ES-I3 (cell line): ENCODE measurements at regions not wholly inside any gene's neighbourhood (a gene's known extent, or its start where the extent isn't known, plus 50 kb on each side); places are given as distances from the start of the nearest gene placed in this dataset.

Experiments used
- H3K36me3 ChIP-seq: 2 replicates; pipeline ENCODE4 v1.6.1; 2013; ENCODE audit warnings: mild to moderate bottlenecking, low read length, control low read depth, moderate library complexity; ENCODE audit not compliant: insufficient read depth
- H3K4me1 ChIP-seq: 2 replicates; pipeline ENCODE4 v1.6.1; 2013; ENCODE audit warnings: mild to moderate bottlenecking, control low read depth, low read length; ENCODE audit not compliant: insufficient read depth
- H3K9ac ChIP-seq: 2 replicates; pipeline ENCODE4 v1.6.1; 2013; ENCODE audit warnings: low read depth, mild to moderate bottlenecking, low read length, moderate library complexity
- H3K9me3 ChIP-seq: 2 replicates; pipeline ENCODE4 v1.6.1; 2013; ENCODE audit warnings: mild to moderate bottlenecking, low read length, moderate library complexity; ENCODE audit not compliant: control insufficient read depth, insufficient read depth

DNA sequence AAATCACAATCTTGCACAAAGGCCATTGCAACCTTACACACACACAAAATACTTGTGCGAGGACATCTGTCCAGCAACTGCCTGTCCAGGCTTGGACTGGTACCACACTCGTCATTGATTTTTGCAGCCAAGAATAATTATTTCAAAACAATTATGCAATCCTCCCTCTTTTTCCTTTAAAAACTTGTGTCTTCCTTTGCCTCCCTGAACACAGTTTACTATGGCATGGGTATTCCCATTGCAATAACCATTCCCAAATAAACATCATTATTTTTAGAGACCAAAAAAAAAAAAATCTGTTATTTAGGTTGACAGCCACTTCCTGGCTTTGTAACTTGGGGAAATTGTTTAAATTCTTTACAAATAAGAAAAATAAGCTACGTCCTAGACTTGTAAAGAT lies 54.0 kb downstream of the C11orf91 start:
- H3K4me1 ChIP-seq: peaks cover 5% of the 10 kb centered on the region
- no peaks in the 10 kb centered on the region for H3K9me3 ChIP-seq
- no peak overlapping the region for H3K9ac ChIP-seq
- H3K36me3 ChIP-seq: no peaks in the 10 kb centered on the region

DNA sequence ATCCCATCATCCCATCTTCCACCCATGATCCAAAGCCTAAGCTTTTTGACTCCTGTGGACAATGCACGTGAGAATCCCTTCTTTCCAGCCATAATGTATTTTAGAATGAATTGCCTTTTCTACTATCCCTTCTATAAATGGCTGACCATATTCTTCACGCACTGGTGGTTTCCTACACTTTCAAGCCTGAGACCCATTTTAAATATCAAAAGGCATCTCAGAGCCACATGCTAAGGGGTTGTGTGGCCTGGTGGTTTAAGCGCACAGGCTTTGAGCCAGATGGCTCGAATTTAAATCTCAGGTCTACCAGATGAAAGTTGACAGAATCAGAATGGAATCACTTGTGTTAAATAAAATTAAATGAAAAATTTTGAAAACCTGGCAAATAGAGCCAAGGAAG lies 54.5 kb downstream of the C11orf91 start:
- Histone ChIP-seq H3K36me3 (no peaks in the 10 kb centered on the region), H3K9ac (no peak overlapping the region), H3K4me1 (peaks cover 5% of the 10 kb centered on the region), H3K9me3 (no peaks in the 10 kb centered on the region)

GRCh38 chr11:33645686-33646085 lies 54.9 kb downstream of the C11orf91 start:
- Histone ChIP-seq H3K36me3 (no peaks in the 10 kb centered on the region), H3K9ac (no peak overlapping the region), H3K9me3 (no peaks in the 10 kb centered on the region), H3K4me1 (peaks cover 5% of the 10 kb centered on the region)

GRCh38 chr11:33643167-33643824 lies 57.3 kb downstream of the C11orf91 start:
- H3K4me1 ChIP-seq: peaks cover 5% of the 10 kb centered on the region
- no peaks in the 10 kb centered on the region for H3K36me3 ChIP-seq
- no peak overlapping the region for H3K9ac ChIP-seq
- no peaks in the 10 kb centered on the region for H3K9me3 ChIP-seq

DNA sequence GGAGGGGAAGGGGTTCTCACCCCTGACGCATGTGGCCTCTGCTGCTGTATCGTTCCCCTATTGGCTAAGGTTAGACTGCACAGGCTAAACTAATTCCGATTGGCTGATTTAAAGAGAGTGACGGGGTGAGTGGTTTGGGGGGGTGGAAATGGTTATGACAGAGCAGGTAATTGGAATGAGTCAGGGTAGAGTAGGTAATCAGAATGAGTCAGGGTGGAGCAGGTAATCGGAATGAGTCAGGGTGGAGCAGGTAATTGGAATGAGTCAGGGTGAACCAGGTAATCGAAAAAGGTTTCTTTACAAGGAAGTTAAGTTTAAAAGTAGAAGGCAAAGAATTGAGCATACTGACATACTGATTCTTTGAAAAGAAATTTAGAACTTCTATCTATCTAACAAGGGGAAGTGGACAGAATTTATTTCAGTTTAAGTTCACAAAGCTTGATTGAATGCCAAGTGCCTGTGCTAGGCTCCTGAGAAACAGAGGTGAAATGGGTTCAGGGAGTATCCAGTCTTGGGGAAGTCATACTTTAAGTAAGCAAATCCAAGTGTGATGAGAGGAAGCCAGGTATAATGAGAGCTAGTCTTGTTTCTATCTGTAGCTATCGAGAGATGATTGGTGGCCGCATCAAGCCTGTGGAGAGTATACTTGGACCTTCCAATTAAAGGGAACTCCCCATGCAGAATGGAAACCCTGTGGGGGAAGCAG lies 58.0 kb downstream of the C11orf91 start:
- Histone ChIP-seq H3K9me3 (no peaks in the 10 kb centered on the region), H3K9ac (no peak overlapping the region), H3K4me1 (peaks cover 5% of the 10 kb centered on the region), H3K36me3 (no peaks in the 10 kb centered on the region)

GRCh38 chr11:33640730-33641371 lies 59.8 kb downstream of the C11orf91 start:
- H3K9me3 ChIP-seq: no peaks in the 10 kb centered on the region
- H3K4me1 ChIP-seq: peaks cover 5% of the 10 kb centered on the region
- H3K36me3 ChIP-seq: no peaks in the 10 kb centered on the region
- no peak overlapping the region for H3K9ac ChIP-seq

GRCh38 chr11:33638608-33639007 lies 62.0 kb downstream of the C11orf91 start:
- H3K9me3 ChIP-seq: no peaks in the 10 kb centered on the region
- no peak overlapping the region for H3K9ac ChIP-seq
- peaks cover 9% of the 10 kb centered on the region for H3K4me1 ChIP-seq
- no peaks in the 10 kb centered on the region for H3K36me3 ChIP-seq

- Histone ChIP-seq H3K4me1 (peaks cover 7% of the 10 kb centered on the region; the same call in 1 of the 2 replicates), H3K9ac (no peak overlapping the region), H3K9me3 (peaks cover 3% of the 10 kb centered on the region; the same call in 1 of the 2 replicates), H3K36me3 (no peaks in the 10 kb centered on the region)
Observed at GRCh38 chr11:33636104-33636503, 64.5 kb downstream of the C11orf91 start.

DNA sequence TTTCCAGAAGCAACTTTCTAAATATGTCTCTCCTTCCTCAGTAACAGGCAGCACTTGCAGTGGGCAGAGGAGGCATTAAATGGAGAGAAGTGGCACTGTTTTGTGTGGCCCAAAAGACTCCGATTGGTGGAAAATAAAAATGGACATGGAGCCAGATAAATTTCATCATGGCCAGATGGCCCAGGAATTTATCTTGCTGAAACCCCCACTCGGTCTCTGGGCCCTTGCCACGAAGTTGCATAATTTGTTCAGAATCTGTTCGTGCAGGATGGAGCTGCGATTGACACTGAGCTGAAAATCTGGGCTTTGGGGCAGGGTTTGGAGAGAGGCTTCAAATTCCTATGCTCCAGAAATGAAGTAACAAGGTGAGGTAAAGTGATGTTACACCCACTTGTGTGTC lies 65.5 kb downstream of the C11orf91 start:
- Histone ChIP-seq H3K4me1 (peaks cover 7% of the 10 kb centered on the region; the same call in 1 of the 2 replicates), H3K9ac (no peak overlapping the region), H3K9me3 (peaks cover 3% of the 10 kb centered on the region; the same call in 1 of the 2 replicates), H3K36me3 (no peaks in the 10 kb centered on the region)

- H3K9me3 ChIP-seq: peaks cover 3% of the 10 kb centered on the region; the same call in 1 of the 2 replicates
- no peaks in the 10 kb centered on the region for H3K36me3 ChIP-seq
- no peak overlapping the region for H3K9ac ChIP-seq
- peaks cover 7% of the 10 kb centered on the region; the same call in 1 of the 2 replicates for H3K4me1 ChIP-seq
Observed at GRCh38 chr11:33634291-33634834, 66.3 kb downstream of the C11orf91 start.

DNA sequence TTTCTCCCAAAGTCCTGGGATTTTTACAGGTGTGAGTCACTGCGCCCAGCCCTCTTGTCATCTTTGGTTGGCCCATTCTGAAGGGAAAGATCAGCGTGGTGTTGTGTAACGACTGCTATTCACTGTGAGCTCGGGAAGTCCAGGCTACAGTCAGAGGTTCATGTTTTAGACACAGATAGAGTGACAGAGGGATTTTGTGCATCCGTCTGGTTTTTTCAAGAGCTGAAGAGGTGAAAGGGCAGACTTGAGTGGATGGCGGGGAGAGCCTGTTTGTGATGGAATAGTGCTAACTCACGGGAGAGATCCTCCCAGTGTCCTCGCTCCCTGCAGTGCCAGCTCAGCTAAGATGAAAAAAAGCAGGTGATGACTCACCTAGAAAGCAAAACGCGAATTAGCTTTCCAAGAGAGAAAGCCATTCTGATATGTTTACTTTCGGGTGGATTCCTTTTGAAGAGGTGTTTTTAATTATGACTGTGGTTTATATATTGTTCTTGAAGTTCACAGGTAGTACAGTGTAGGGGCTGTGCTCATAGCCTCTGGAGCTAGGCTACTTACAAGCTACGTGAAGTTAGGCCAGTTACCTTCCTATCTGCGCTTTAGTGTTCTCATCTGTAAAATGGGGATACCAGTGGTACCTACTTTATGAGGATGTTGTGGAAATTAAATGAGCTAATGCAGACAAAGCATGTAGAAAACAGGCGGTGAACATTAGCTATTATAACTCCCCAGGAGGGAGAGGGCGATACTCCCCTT lies 67.2 kb downstream of the C11orf91 start:
- H3K36me3 ChIP-seq: no peaks in the 10 kb centered on the region
- H3K4me1 ChIP-seq: peaks cover 7% of the 10 kb centered on the region; the same call in 1 of the 2 replicates
- peaks cover 3% of the 10 kb centered on the region; the same call in 1 of the 2 replicates for H3K9me3 ChIP-seq
- peak overlapping the region; percentile 44; the same call in 1 of the 2 replicates for H3K9ac ChIP-seq

- Histone ChIP-seq H3K36me3 (no peaks in the 10 kb centered on the region), H3K4me1 (peaks cover 7% of the 10 kb centered on the region; the same call in 1 of the 2 replicates), H3K9ac (no peak overlapping the region), H3K9me3 (peaks cover 3% of the 10 kb centered on the region; the same call in 1 of the 2 replicates)
Observed at GRCh38 chr11:33631749-33632091, 68.9 kb downstream of the C11orf91 start.

DNA sequence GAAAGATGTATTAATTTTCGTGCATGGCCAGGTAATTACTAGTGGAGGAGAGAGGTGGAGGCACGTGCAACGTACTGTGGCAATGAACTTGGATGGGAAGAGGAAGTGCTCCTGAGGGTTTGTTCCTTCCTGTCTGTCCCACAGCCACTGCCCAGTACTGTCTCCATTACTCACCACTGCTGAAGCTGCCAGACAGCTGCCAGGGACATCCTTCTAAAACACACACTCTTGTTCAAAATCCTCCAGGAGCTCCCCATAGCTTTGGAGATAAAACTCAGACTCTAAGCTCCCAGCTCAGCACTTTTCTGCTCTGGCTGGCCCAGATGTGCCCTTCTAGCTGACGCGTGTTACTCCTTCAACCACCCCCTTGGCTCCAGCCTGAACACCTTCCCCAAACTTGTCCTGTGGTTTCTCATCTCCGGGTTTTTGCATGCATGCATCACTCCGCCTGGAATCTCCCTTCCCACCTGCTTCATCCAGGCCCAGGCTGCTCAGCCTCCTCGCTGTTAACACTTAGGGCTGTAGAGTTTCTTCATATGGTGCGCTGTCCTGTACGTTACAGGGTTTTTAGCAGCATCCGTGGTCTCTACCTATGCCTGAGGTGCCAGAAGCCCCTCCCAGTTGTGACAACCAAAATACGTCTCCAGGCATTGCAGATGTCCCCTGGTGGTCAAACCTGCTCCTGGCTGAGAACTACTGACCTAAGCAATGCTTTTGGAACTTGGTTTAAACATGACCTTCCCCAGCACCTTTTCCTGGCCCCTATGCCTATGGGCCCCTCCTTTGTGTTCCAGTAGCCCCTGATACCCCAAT lies 69.5 kb downstream of the C11orf91 start:
- Histone ChIP-seq H3K4me1 (peaks cover 7% of the 10 kb centered on the region; the same call in 1 of the 2 replicates), H3K9ac (no peak overlapping the region), H3K9me3 (peaks cover 3% of the 10 kb centered on the region; the same call in 1 of the 2 replicates), H3K36me3 (no peaks in the 10 kb centered on the region)
